IMR-90 (cell line): ENCODE measurements at regions not wholly inside any gene's neighbourhood (a gene's known extent, or its start where the extent isn't known, plus 50 kb on each side); places are given as distances from the start of the nearest gene placed in this dataset.

Experiments
- ATAC-seq: fragments of 200-7000 bp; cut with Tn5 transposase; 2 replicates; pipeline ENCODE4 v1.9.1; 2020; ENCODE audit warnings: low read depth, mild to moderate bottlenecking, moderate library complexity
- BruUV-seq: library from RNA; stranded (reverse); fragments of 400-500 nt; replicated peaks from 2 replicates; lab custom pipeline; 2021; lab: Mats Ljungman, UMichigan
- CTCF ChIA-PET: fragments of 300-600 bp; formaldehyde crosslinking; extraction: SDS; loops from one replicate; lab custom pipeline; 2021; ENCODE audit warnings: antibody characterized with exemption; lab: Yijun Ruan, JAX
- POLR2A ChIA-PET: fragments of 300-600 bp; sonication (Branson Sonifier 250); formaldehyde crosslinking; loops from one replicate; lab custom pipeline; 2022; ENCODE audit warnings: antibody characterized with exemption; ENCODE audit not compliant: unreplicated experiment; lab: Charles Lee
- DNase-seq: peaks from one replicate; pipeline ENCODE4 v3.0.0; 2013
- H2AFZ ChIP-seq: replicated peaks from 2 replicates; pipeline ENCODE3; 2013; ENCODE audit warnings: low read length, mild to moderate bottlenecking; ENCODE audit not compliant: poor library complexity
- H2AK5ac ChIP-seq: 2 replicates; pipeline ENCODE4 v1.6.1; 2013; ENCODE audit warnings: low read depth, low read length, inconsistent platforms
- H2AK9ac ChIP-seq: replicated peaks from 2 replicates; pipeline ENCODE3; 2013; ENCODE audit warnings: mild to moderate bottlenecking, low read depth, low read length, moderate library complexity; ENCODE audit not compliant: poor library complexity
- H2BK120ac ChIP-seq: 2 replicates; pipeline ENCODE4 v1.6.1; 2013; ENCODE audit warnings: low read depth, low read length, inconsistent platforms
- H2BK15ac ChIP-seq: 3 replicates; pipeline ENCODE4 v1.6.1; 2013; ENCODE audit warnings: low read depth, low read length, inconsistent platforms
- H2BK20ac ChIP-seq: 2 replicates; pipeline ENCODE4 v1.6.1; 2013; ENCODE audit warnings: low read depth, mild to moderate bottlenecking, inconsistent platforms, low read length, moderate library complexity
- H2BK5ac ChIP-seq: 2 replicates; pipeline ENCODE4 v1.6.1; 2013; ENCODE audit warnings: mild to moderate bottlenecking, low read depth, low read length, inconsistent platforms; ENCODE audit not compliant: poor library complexity, severe bottlenecking
- H3K14ac ChIP-seq: replicated peaks from 2 replicates; pipeline ENCODE4 v1.6.1; 2013; ENCODE audit warnings: low read depth, low read length, inconsistent platforms
- H3K18ac ChIP-seq: 2 replicates; pipeline ENCODE4 v1.6.1; 2013; ENCODE audit warnings: low read depth, low read length, control low read depth
- H3K23ac ChIP-seq: 2 replicates; pipeline ENCODE4 v1.6.1; 2013; ENCODE audit warnings: low read depth, low read length, inconsistent platforms
- H3K27ac ChIP-seq: 2 replicates; pipeline ENCODE4 v1.5.1; 2013; ENCODE audit warnings: mild to moderate bottlenecking, control low read depth, low read length; ENCODE audit not compliant: insufficient read depth
- H3K27me3 ChIP-seq: 2 replicates; pipeline ENCODE4 v1.6.1; 2013; ENCODE audit warnings: low read length; ENCODE audit not compliant: control insufficient read depth, insufficient read depth
- H3K36me3 ChIP-seq: 2 replicates; pipeline ENCODE4 v1.6.1; 2013; ENCODE audit warnings: low read length, mixed read lengths; ENCODE audit not compliant: control insufficient read depth, insufficient read depth
- H3K4ac ChIP-seq: 2 replicates; pipeline ENCODE4 v1.6.1; 2013; ENCODE audit warnings: low read depth, low read length, inconsistent platforms
- H3K4me1 ChIP-seq: 2 replicates; pipeline ENCODE4 v1.6.1; 2013; ENCODE audit warnings: low read length, mixed read lengths; ENCODE audit not compliant: control insufficient read depth, insufficient read depth
- H3K4me2 ChIP-seq: 2 replicates; pipeline ENCODE4 v1.6.1; 2013; ENCODE audit warnings: low read depth, mild to moderate bottlenecking, control low read depth, low read length, moderate library complexity
- H3K4me3 ChIP-seq: 2 replicates; pipeline ENCODE4 v1.5.1; 2013; ENCODE audit warnings: low read depth, mild to moderate bottlenecking, control low read depth, low read length, moderate library complexity; ENCODE audit not compliant: insufficient read depth
- H3K56ac ChIP-seq: 2 replicates; pipeline ENCODE4 v1.6.1; 2013; ENCODE audit warnings: low read length, inconsistent platforms; ENCODE audit not compliant: insufficient read depth; ENCODE audit errors: extremely low read depth
- H3K79me1 ChIP-seq, 2 experiments: 2 replicates each; pipeline ENCODE4 v1.6.1; 2013; ENCODE audit warnings: low read length in 2 of 2, inconsistent platforms in 1 of 2, low read depth in 1 of 2
- H3K9ac ChIP-seq: 2 replicates; pipeline ENCODE4 v1.6.1; 2013; ENCODE audit warnings: low read depth, low read length, control low read depth
- H3K9me1 ChIP-seq: 2 replicates; pipeline ENCODE4 v1.6.1; 2013; ENCODE audit warnings: low read length, inconsistent platforms; ENCODE audit not compliant: insufficient read depth
- H3K9me3 ChIP-seq: 2 replicates; pipeline ENCODE4 v1.6.1; 2013; ENCODE audit warnings: low read length; ENCODE audit not compliant: control insufficient read depth, insufficient read depth
- H4K20me1 ChIP-seq: 2 replicates; pipeline ENCODE4 v1.6.1; 2013; ENCODE audit warnings: low read length, inconsistent platforms; ENCODE audit not compliant: insufficient read depth
- H4K5ac ChIP-seq: 2 replicates; pipeline ENCODE4 v1.6.1; 2013; ENCODE audit warnings: mild to moderate bottlenecking, low read depth, low read length, control low read depth
- H4K8ac ChIP-seq, 2 experiments: 2 replicates each; pipeline ENCODE4 v1.6.1; 2013; ENCODE audit warnings: low read depth in 2 of 2, low read length in 2 of 2, control low read depth in 1 of 2, inconsistent platforms in 1 of 2
- H4K91ac ChIP-seq: 2 replicates; pipeline ENCODE4 v1.6.1; 2013; ENCODE audit warnings: low read depth, low read length, inconsistent platforms; ENCODE audit not compliant: insufficient read depth
- BHLHE40 ChIP-seq: fragments of 150-350 bp; IDR thresholded peaks from 2 replicates; pipeline ENCODE4 v1.6.1; 2016; ENCODE audit warnings: mild to moderate bottlenecking, low read depth, low read length
- CEBPB ChIP-seq: IDR thresholded peaks from 2 replicates; pipeline ENCODE4 v1.6.1; 2012; ENCODE audit warnings: low read depth, low read length, improper control_type of control experiment
- CHD1 ChIP-seq: IDR thresholded peaks from 2 replicates; pipeline ENCODE4 v1.6.1; 2012; ENCODE audit warnings: low read depth, low read length, improper control_type of control experiment
- ELK1 ChIP-seq: fragments of 150-350 bp; IDR thresholded peaks from 2 replicates; pipeline ENCODE4 v1.6.1; 2016; ENCODE audit warnings: low read depth, mild to moderate bottlenecking, low read length, moderate library complexity, borderline replicate concordance
- FOS ChIP-seq: fragments of 150-350 bp; IDR thresholded peaks from 2 replicates; pipeline ENCODE4 v1.6.1; 2016; ENCODE audit warnings: low read depth, low read length
- MAFK ChIP-seq: IDR thresholded peaks from 2 replicates; pipeline ENCODE4 v1.6.1; 2012; ENCODE audit warnings: low read depth, low read length, improper control_type of control experiment
- MAZ ChIP-seq: IDR thresholded peaks from 2 replicates; pipeline ENCODE4 v1.6.1; 2012; ENCODE audit warnings: low read depth, mild to moderate bottlenecking, low read length, improper control_type of control experiment, moderate library complexity, borderline replicate concordance
- MXI1 ChIP-seq: IDR thresholded peaks from 2 replicates; pipeline ENCODE4 v1.6.1; 2012; ENCODE audit warnings: low read depth, mild to moderate bottlenecking, low read length, moderate library complexity, borderline replicate concordance
- NFE2L2 ChIP-seq: fragments of 150-350 bp; IDR thresholded peaks from 2 replicates; pipeline ENCODE4 v1.6.1; 2016; ENCODE audit warnings: low read depth, mild to moderate bottlenecking, low read length
- POLR2A ChIP-seq: IDR thresholded peaks from 2 replicates; pipeline ENCODE4 v1.6.1; 2012; ENCODE audit warnings: mild to moderate bottlenecking, low read depth, low read length
- RAD21 ChIP-seq: IDR thresholded peaks from 2 replicates; pipeline ENCODE4 v1.6.1; 2012; ENCODE audit warnings: low read length, improper control_type of control experiment
- RCOR1 ChIP-seq: IDR thresholded peaks from 2 replicates; pipeline ENCODE4 v1.6.1; 2012; ENCODE audit warnings: mild to moderate bottlenecking, low read length, improper control_type of control experiment; ENCODE audit not compliant: insufficient replicate concordance
- RFX5 ChIP-seq: IDR thresholded peaks from 2 replicates; pipeline ENCODE4 v1.8.0; 2012; ENCODE audit warnings: low read depth, mild to moderate bottlenecking, low read length, moderate library complexity
- SMC3 ChIP-seq: fragments of 150-350 bp; IDR thresholded peaks from 2 replicates; pipeline ENCODE4 v1.6.1; 2016; ENCODE audit warnings: low read depth, mild to moderate bottlenecking, antibody characterized with exemption, low read length, moderate library complexity
- USF2 ChIP-seq: fragments of 150-350 bp; IDR thresholded peaks from 2 replicates; pipeline ENCODE4 v1.6.1; 2017; ENCODE audit warnings: mild to moderate bottlenecking, antibody characterized with exemption, low read length, low read depth
- WGBS, 2 experiments: methylation state at CpG; one replicate each; pipeline versions ENCODE4 v1.1.5 to v1.1.7; 2013; ENCODE audit warnings: missing lambda C conversion rate in 2 of 2; ENCODE audit not compliant: insufficient read length in 1 of 2; ENCODE audit errors: extremely low coverage in 2 of 2; 5-methylcytosine and 5-hydroxymethylcytosine counted together
- dilution Hi-C: fragments of 300-500 bp; cut with HindIII; formaldehyde crosslinking; loops from one replicate; pipeline ENCODE4 v1.14.3; 2018; ENCODE audit warnings: low sequenced_read_pairs; ENCODE audit not compliant: unreplicated experiment
- in situ Hi-C: fragments of 300-500 bp; cut with MboI; formaldehyde crosslinking; loops from 3 replicates; pipeline ENCODE4 v1.14.3; 2019; ENCODE audit warnings: low sequenced_read_pairs, inconsistent platforms, mixed read lengths
- intact Hi-C: fragments of 100-400 bp; cut with micrococcal nuclease; formaldehyde crosslinking; loops from 2 replicates; pipeline ENCODE4 v1.10.0; 2022
- TF ChIP-seq, protein P1 (sequence below): conservative IDR thresholded peaks from 2 replicates; pipeline ENCODE4 v1.5.1; 2012; ENCODE audit warnings: mild to moderate bottlenecking, low read depth, low read length, improper control_type of control experiment

DNA sequence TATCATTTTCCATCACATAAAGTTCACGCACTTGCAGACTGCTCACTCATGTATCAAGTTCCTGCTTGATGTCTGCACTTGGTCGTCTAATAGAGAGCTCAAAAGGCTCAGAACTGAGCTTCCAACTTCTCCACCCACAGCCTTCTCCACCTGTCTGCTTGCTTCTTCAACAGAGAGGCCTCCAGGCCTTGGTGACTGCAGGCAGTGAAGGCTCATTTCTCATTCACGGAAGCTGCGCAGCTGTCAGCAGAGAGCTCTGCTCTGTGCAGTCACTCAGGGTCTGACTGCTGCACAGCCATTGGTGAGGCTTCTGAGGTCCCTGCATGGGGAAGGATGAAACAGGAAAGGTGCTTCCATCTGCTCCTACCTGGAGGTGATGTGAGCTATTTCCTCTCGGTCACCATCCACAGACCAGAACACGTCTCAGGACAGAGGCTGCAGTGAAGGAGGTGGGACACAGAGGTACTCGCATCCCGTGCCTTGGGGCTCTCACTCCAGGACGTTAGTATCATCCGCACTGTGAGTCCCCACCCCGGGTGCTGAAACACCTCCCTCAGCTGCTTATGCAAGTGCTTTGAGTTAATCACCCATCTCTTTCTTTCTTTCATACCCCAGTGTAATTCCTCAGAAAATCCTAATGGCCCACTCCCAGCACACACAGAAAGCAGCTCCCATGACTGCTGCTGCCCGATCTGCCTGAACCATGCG, 126.2 kb downstream of the TMEM18 start:
- in situ Hi-C loops = no loop called here
- Histone ChIP-seq H2AK9ac (no peak overlapping the region), H2BK5ac (no peak overlapping the region), H2AFZ (peak overlapping the region; percentile 48), H3K9ac (no peak overlapping the region), H2BK15ac (no peak overlapping the region), H3K23ac (no peak overlapping the region), H3K4me1 (no peaks in the 10 kb centered on the region), H4K5ac (no peak overlapping the region), H3K9me3 (peaks cover 38% of the 10 kb centered on the region), H4K20me1 (no peaks in the 10 kb centered on the region), H3K18ac (no peak overlapping the region), H4K8ac (no peak overlapping the region), H3K79me1 (no peaks in the 10 kb centered on the region), H3K14ac (no peak overlapping the region), H3K56ac (no peak overlapping the region), H3K27ac (no peak overlapping the region), H3K9me1 (no peaks in the 10 kb centered on the region), H2BK120ac (no peak overlapping the region), H4K91ac (no peak overlapping the region), H3K4me2 (no peak overlapping the region), H3K36me3 (no peaks in the 10 kb centered on the region), H3K4ac (no peak overlapping the region), H3K27me3 (no peaks in the 10 kb centered on the region), H3K4me3 (no peak overlapping the region), H2BK20ac (no peak overlapping the region), H2AK5ac (no peak overlapping the region)
- no peak for ATAC-seq
- no TSS peak for BruUV-seq
- no peak for DNase-seq
- 53% methylated on average over 5 of the region's 13 CpGs; no CpG with 5 or more reads in 1 of the 2 experiments for WGBS, 2 experiments
- intact Hi-C loops = no loop called here
- CTCF ChIA-PET = no interaction called here
- POLR2A ChIA-PET = no interaction called here
- no peak for TF ChIP-seq CEBPB
- no peak for TF ChIP-seq FOS
- no peak for TF ChIP-seq SMC3
- no peak for TF ChIP-seq RAD21
- no peak for TF ChIP-seq CHD1
- TF ChIP-seq MAFK = no peak
- no peak for TF ChIP-seq POLR2A
- TF ChIP-seq MXI1 = no peak
- TF ChIP-seq BHLHE40 = no peak
- TF ChIP-seq RFX5 = no peak
- TF ChIP-seq RCOR1 = no peak
- no peak for TF ChIP-seq NFE2L2
- TF ChIP-seq, protein P1, sequence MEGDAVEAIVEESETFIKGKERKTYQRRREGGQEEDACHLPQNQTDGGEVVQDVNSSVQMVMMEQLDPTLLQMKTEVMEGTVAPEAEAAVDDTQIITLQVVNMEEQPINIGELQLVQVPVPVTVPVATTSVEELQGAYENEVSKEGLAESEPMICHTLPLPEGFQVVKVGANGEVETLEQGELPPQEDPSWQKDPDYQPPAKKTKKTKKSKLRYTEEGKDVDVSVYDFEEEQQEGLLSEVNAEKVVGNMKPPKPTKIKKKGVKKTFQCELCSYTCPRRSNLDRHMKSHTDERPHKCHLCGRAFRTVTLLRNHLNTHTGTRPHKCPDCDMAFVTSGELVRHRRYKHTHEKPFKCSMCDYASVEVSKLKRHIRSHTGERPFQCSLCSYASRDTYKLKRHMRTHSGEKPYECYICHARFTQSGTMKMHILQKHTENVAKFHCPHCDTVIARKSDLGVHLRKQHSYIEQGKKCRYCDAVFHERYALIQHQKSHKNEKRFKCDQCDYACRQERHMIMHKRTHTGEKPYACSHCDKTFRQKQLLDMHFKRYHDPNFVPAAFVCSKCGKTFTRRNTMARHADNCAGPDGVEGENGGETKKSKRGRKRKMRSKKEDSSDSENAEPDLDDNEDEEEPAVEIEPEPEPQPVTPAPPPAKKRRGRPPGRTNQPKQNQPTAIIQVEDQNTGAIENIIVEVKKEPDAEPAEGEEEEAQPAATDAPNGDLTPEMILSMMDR = no peak
- TF ChIP-seq MAZ = no peak
- no peak for TF ChIP-seq USF2
- no peak for TF ChIP-seq ELK1
- dilution Hi-C loops = no loop called here
